Astrocyte (in vitro differentiated cells and primary cell): ENCODE measurements at regions not wholly inside any gene's neighbourhood (a gene's known extent, or its start where the extent isn't known, plus 50 kb on each side); places are given as distances from the start of the nearest gene placed in this dataset.

Experiments
- EZH2 ChIP-seq: IDR thresholded peaks from 2 replicates; pipeline ENCODE4 v1.6.1; 2012; ENCODE audit warnings: mild to moderate bottlenecking, low read length, inconsistent platforms; ENCODE audit not compliant: insufficient read depth
- TF ChIP-seq, protein P1 (sequence below): IDR thresholded peaks from 2 replicates; pipeline ENCODE4 v1.5.1; 2011; ENCODE audit warnings: low read depth, mild to moderate bottlenecking, inconsistent platforms, low read length, moderate library complexity; ENCODE audit not compliant: insufficient read depth

- TF ChIP-seq, protein P1, sequence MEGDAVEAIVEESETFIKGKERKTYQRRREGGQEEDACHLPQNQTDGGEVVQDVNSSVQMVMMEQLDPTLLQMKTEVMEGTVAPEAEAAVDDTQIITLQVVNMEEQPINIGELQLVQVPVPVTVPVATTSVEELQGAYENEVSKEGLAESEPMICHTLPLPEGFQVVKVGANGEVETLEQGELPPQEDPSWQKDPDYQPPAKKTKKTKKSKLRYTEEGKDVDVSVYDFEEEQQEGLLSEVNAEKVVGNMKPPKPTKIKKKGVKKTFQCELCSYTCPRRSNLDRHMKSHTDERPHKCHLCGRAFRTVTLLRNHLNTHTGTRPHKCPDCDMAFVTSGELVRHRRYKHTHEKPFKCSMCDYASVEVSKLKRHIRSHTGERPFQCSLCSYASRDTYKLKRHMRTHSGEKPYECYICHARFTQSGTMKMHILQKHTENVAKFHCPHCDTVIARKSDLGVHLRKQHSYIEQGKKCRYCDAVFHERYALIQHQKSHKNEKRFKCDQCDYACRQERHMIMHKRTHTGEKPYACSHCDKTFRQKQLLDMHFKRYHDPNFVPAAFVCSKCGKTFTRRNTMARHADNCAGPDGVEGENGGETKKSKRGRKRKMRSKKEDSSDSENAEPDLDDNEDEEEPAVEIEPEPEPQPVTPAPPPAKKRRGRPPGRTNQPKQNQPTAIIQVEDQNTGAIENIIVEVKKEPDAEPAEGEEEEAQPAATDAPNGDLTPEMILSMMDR: no peak
- no peak for TF ChIP-seq EZH2
These were observed 420.5 kb upstream of the BCHE start for GRCh38 chr3:166257715-166258114.
